Panc1 (cell line): ENCODE measurements at regions not wholly inside any gene's neighbourhood (a gene's known extent, or its start where the extent isn't known, plus 50 kb on each side); places are given as distances from the start of the nearest gene placed in this dataset.

Experiments
- ATAC-seq: fragments of 200-7000 bp; cut with Tn5 transposase; 2 replicates; pipeline ENCODE4 v1.9.1; 2020; ENCODE audit warnings: mild to moderate bottlenecking, moderate library complexity
- BruUV-seq: library from RNA; stranded (reverse); fragments of 400-500 nt; replicated peaks from 2 replicates; lab custom pipeline; 2021; lab: Mats Ljungman, UMichigan
- CTCF ChIA-PET: fragments of 300-600 bp; sonication (Branson Sonifier 250); formaldehyde crosslinking; loops from one replicate; lab custom pipeline; 2022; ENCODE audit warnings: antibody characterized with exemption; lab: Charles Lee
- POLR2A ChIA-PET: fragments of 300-600 bp; sonication (Branson Sonifier 250); formaldehyde crosslinking; loops from one replicate; lab custom pipeline; 2022; ENCODE audit warnings: antibody characterized with exemption; lab: Charles Lee
- DNase-seq: peaks from one replicate; pipeline ENCODE4 v3.0.0-alpha.2; 2010; ENCODE audit warnings: low read depth, low spot score
- H3K27ac ChIP-seq: 2 replicates; pipeline ENCODE4 v1.5.1; 2011; ENCODE audit warnings: mild to moderate bottlenecking, low read length, inconsistent platforms
- H3K27me3 ChIP-seq: fragments of 200-500 bp; sonication (Bioruptor generic); 2 replicates; pipeline ENCODE4 v1.6.0; 2014; ENCODE audit warnings: low read length, inconsistent platforms; ENCODE audit not compliant: control insufficient read depth, insufficient read depth
- H3K36me3 ChIP-seq: fragments of 200-500 bp; sonication (Bioruptor generic); 2 replicates; pipeline ENCODE4 v1.5.1; 2014; ENCODE audit warnings: inconsistent platforms, mild to moderate bottlenecking, low read length, moderate library complexity; ENCODE audit not compliant: control insufficient read depth, insufficient read depth
- H3K4me1 ChIP-seq: 2 replicates; pipeline ENCODE4 v1.5.1; 2011; ENCODE audit warnings: inconsistent platforms, mild to moderate bottlenecking, low read length, moderate library complexity; ENCODE audit not compliant: control insufficient read depth, insufficient read depth
- H3K4me3 ChIP-seq, 2 experiments: 2 replicates each; pipeline ENCODE4 v1.5.1; 2011 to 2012; ENCODE audit warnings: low read depth in 2 of 2, low read length in 2 of 2, mild to moderate bottlenecking in 2 of 2, inconsistent platforms in 1 of 2, moderate library complexity in 1 of 2
- H3K9me3 ChIP-seq: fragments of 200-500 bp; sonication (Bioruptor generic); 2 replicates; pipeline ENCODE4 v1.5.1; 2014; ENCODE audit warnings: low read depth, mild to moderate bottlenecking, inconsistent platforms, low read length, moderate library complexity; ENCODE audit not compliant: control insufficient read depth, insufficient read depth
- CTCF ChIP-seq: fragments of 450-650 bp; IDR thresholded peaks from 2 replicates; pipeline ENCODE4 v1.5.1; 2017; ENCODE audit warnings: mild to moderate bottlenecking
- POLR2AphosphoS5 ChIP-seq: IDR thresholded peaks from 2 replicates; pipeline ENCODE4 v1.6.1; 2012; ENCODE audit warnings: mild to moderate bottlenecking, low read depth, low read length, moderate library complexity
- REST ChIP-seq, 2 experiments: IDR thresholded peaks; 2 replicates each; pipeline ENCODE4 v1.6.1; 2011 to 2012; ENCODE audit warnings: low read depth in 2 of 2, control low read depth in 1 of 2, low read length in 1 of 2, mild to moderate bottlenecking in 1 of 2, moderate library complexity in 1 of 2; ENCODE audit not compliant: insufficient read depth in 1 of 2
- SIN3A ChIP-seq: IDR thresholded peaks from 2 replicates; pipeline ENCODE4 v1.6.1; 2012; ENCODE audit warnings: low read depth, mild to moderate bottlenecking, low read length, moderate library complexity, borderline replicate concordance; ENCODE audit not compliant: insufficient read depth
- TCF7L2 ChIP-seq: IDR thresholded peaks from 2 replicates; pipeline ENCODE4 v1.6.1; 2011; ENCODE audit warnings: mild to moderate bottlenecking, low read depth, low read length, inconsistent platforms
- in situ Hi-C: cut with HindIII; loops from 2 replicates; pipeline ENCODE4 v1.10.0; 2016; ENCODE audit warnings: low sequenced_read_pairs, low pct_unique_long_range_greater_than_20kb
- intact Hi-C: fragments of 100-400 bp; cut with micrococcal nuclease; formaldehyde crosslinking; loops from one replicate; pipeline ENCODE4 v1.10.0; 2022; ENCODE audit not compliant: unreplicated experiment

GRCh38 chr13:112242777-112243176 lies 133.4 kb upstream of the SPACA7 start:
- TF ChIP-seq POLR2AphosphoS5, result no peak
- no peak for TF ChIP-seq SIN3A
- TF ChIP-seq CTCF, result no peak
- no peak for TF ChIP-seq REST (IDR thresholded peaks at IDR 0.05; ENCODE audit: insufficient read depth in 1 of 2, low read depth in 2 of 2, low read length in 1 of 2)
- no peak for TF ChIP-seq TCF7L2
- in situ Hi-C loops (no loop called here), intact Hi-C loops (no loop called here)
- no peaks in the 10 kb centered on the region for H3K36me3 ChIP-seq
- BruUV-seq, result no TSS peak
- ChIA-PET POLR2A (no interaction called here), CTCF (no interaction called here)
- no peaks in the 10 kb centered on the region for H3K4me1 ChIP-seq
- H3K27ac ChIP-seq, result no peak overlapping the region
- H3K27me3 ChIP-seq, result no peaks in the 10 kb centered on the region
- H3K4me3 ChIP-seq, result no peak overlapping the region
- no peaks in the 10 kb centered on the region for H3K9me3 ChIP-seq
- no peak for DNase-seq
- no peak for ATAC-seq

- H3K4me3 ChIP-seq, result no peak overlapping the region
- H3K4me1 ChIP-seq, result no peaks in the 10 kb centered on the region
- no peaks in the 10 kb centered on the region for H3K9me3 ChIP-seq
- no TSS peak for BruUV-seq
- no peaks in the 10 kb centered on the region for H3K27me3 ChIP-seq
- ATAC-seq (no peak), DNase-seq (no peak)
- TF ChIP-seq REST (IDR thresholded peaks at IDR 0.05; ENCODE audit: insufficient read depth in 1 of 2, low read depth in 2 of 2, low read length in 1 of 2) (no peak), POLR2AphosphoS5 (no peak), TCF7L2 (no peak), SIN3A (no peak), CTCF (no peak)
- H3K36me3 ChIP-seq, result no peaks in the 10 kb centered on the region
- in situ Hi-C loops (no loop called here), intact Hi-C loops (no loop called here)
- CTCF ChIA-PET, result no interaction called here
- POLR2A ChIA-PET, result no interaction called here
- no peak overlapping the region for H3K27ac ChIP-seq
These were observed 132.1 kb upstream of the SPACA7 start for GRCh38 chr13:112244061-112244460.
